Astrocyte of the cerebellum (primary cell): ENCODE measurements at regions not wholly inside any gene's neighbourhood (a gene's known extent, or its start where the extent isn't known, plus 50 kb on each side); places are given as distances from the start of the nearest gene placed in this dataset.

Source experiments
- DNase-seq: peaks from one replicate; pipeline ENCODE4 v3.0.0-alpha.2; 2011; ENCODE audit warnings: low read depth
- H3K4me3 ChIP-seq: 2 replicates; pipeline ENCODE4 v1.5.1; 2011; ENCODE audit warnings: mild to moderate bottlenecking, low read depth, low read length, moderate library complexity
- CTCF ChIP-seq: IDR thresholded peaks from 2 replicates; pipeline ENCODE4 v1.5.1; 2012; ENCODE audit warnings: low read length, low read depth, moderate library complexity, mild to moderate bottlenecking; ENCODE audit errors: missing control alignments
- in situ Hi-C: cut with HindIII; loops from 2 replicates; pipeline ENCODE4 v1.10.0; 2017; ENCODE audit warnings: low sequenced_read_pairs

- in situ Hi-C loops: no loop called here
- no peak for DNase-seq
- TF ChIP-seq CTCF: no peak
- H3K4me3 ChIP-seq: no peak overlapping the region
These were observed 169.3 kb downstream of the EMP1 start for GRCh38 chr12:13365748-13366366.

- peak; percentile 23 for DNase-seq
- in situ Hi-C loops: no loop called here
- no peak overlapping the region for H3K4me3 ChIP-seq
- TF ChIP-seq CTCF: peak; percentile 96
These were observed 165.8 kb downstream of the EMP1 start for GRCh38 chr12:13362260-13362841.

GRCh38 chr12:13359636-13360035, 163.1 kb downstream of the EMP1 start:
- in situ Hi-C loops: no loop called here
- DNase-seq: no peak
- H3K4me3 ChIP-seq: no peak overlapping the region
- no peak for TF ChIP-seq CTCF

GRCh38 chr12:13358391-13358905, 161.9 kb downstream of the EMP1 start:
- in situ Hi-C loops: no loop called here
- DNase-seq: no peak
- TF ChIP-seq CTCF: no peak
- H3K4me3 ChIP-seq: no peak overlapping the region

GRCh38 chr12:13350946-13351345, 154.4 kb downstream of the EMP1 start:
- in situ Hi-C loops: no loop called here
- no peak for TF ChIP-seq CTCF
- no peak overlapping the region for H3K4me3 ChIP-seq
- no peak for DNase-seq

GRCh38 chr12:13350381-13350780, 153.9 kb downstream of the EMP1 start:
- DNase-seq: no peak
- H3K4me3 ChIP-seq: no peak overlapping the region
- in situ Hi-C loops: no loop called here
- no peak for TF ChIP-seq CTCF
